Ovary (tissue), 3 donors: ENCODE measurements at regions not wholly inside any gene's neighbourhood (a gene's known extent, or its start where the extent isn't known, plus 50 kb on each side); places are given as distances from the start of the nearest gene placed in this dataset.

Experiments
- EP300 ChIP-seq: sonication (generic); formaldehyde crosslinking; IDR thresholded peaks from one replicate; pipeline ENCODE4 v1.6.1; 2017; ENCODE audit warnings: antibody characterized with exemption
- POLR2A ChIP-seq: fragments of 450-650 bp; IDR thresholded peaks from one replicate; pipeline ENCODE4 v1.6.1; 2017; ENCODE audit warnings: antibody characterized with exemption, mild to moderate bottlenecking, moderate library complexity
- TF ChIP-seq, protein P1 (sequence below), 3 donors: fragments of 450-650 bp in 2 of 3; fragments of 200-600 bp in 1 of 3; IDR thresholded peaks; one replicate each; pipeline versions ENCODE4 v1.5.1 to v1.8.0; 2016 to 2022; ENCODE audit warnings: antibody characterized with exemption in 3 of 3, mild to moderate bottlenecking in 1 of 3
- donor health status: DM: no; HTN: no; CAD: no.

DNA sequence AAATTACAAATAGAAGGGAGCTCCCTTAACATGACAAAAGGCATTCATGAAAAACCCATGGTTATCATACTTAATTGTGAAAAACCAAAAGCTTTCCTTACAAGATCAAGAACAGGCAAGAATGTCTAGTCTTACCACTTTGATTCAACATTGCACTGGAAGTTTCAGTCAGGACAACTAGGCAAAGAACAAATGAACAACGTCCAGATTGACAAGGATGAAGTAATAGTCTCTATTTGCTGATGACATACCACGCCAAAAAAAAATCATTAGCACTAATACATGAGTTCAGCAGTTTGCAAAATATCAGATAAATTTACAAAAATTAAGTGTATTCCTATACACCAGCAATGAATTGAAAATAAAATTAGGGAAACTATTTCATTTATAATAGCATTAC lies 200.2 kb downstream of the TOX3 start:
- TF ChIP-seq, protein P1, sequence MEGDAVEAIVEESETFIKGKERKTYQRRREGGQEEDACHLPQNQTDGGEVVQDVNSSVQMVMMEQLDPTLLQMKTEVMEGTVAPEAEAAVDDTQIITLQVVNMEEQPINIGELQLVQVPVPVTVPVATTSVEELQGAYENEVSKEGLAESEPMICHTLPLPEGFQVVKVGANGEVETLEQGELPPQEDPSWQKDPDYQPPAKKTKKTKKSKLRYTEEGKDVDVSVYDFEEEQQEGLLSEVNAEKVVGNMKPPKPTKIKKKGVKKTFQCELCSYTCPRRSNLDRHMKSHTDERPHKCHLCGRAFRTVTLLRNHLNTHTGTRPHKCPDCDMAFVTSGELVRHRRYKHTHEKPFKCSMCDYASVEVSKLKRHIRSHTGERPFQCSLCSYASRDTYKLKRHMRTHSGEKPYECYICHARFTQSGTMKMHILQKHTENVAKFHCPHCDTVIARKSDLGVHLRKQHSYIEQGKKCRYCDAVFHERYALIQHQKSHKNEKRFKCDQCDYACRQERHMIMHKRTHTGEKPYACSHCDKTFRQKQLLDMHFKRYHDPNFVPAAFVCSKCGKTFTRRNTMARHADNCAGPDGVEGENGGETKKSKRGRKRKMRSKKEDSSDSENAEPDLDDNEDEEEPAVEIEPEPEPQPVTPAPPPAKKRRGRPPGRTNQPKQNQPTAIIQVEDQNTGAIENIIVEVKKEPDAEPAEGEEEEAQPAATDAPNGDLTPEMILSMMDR (IDR thresholded peaks at IDR 0.05), result no peak
- no peak for TF ChIP-seq POLR2A
- TF ChIP-seq EP300, result no peak
